Erythroblast (primary cell): ENCODE measurements at regions not wholly inside any gene's neighbourhood (a gene's known extent, or its start where the extent isn't known, plus 50 kb on each side); places are given as distances from the start of the nearest gene placed in this dataset.

Source experiments
- DNase-seq, 2 experiments: peaks; one replicate each; lab custom pipeline; 2025; lab: John Stamatoyannopoulos, UW
- GATA1 ChIP-seq: IDR thresholded peaks from 2 replicates; pipeline ENCODE4 v1.6.1; 2011; ENCODE audit warnings: low read depth, mild to moderate bottlenecking, control low read depth, low read length, moderate library complexity
- POLR2A ChIP-seq: IDR thresholded peaks from 2 replicates; pipeline ENCODE4 v1.6.1; 2011; ENCODE audit warnings: mild to moderate bottlenecking, low read length

DNA sequence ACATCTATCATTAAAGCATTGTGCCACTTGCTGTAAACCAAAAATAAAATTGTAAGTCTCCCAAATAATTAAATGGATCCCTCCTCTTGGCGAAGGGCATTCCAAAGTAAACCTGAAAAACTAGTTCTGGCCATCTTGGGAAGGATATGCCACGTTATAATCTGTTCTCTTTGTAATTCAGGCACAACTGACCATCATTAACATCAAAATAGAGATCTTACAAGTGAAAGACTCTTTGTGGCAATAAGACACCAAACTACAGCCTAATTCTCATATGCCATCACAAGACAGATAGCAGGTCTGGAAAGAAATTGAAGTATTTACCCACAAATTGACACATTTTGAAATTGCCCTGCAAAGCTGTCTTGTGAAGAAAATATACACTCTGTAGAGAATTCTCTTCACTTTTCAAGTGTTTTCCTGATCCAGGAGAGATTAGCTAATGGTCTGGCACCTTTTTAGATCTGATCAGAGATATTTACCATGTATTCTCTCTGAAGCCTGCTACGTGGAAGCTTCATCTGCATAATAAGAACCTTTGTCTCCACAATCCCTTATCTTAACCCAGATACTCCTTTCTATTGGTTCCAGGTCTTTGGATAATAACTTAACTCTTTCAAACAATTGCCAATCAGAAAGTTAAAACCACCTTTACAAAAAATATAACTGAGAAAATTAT, 630.4 kb upstream of the CCDC179 start:
- DNase-seq: no peak
- TF ChIP-seq POLR2A (no peak), GATA1 (no peak)

DNA sequence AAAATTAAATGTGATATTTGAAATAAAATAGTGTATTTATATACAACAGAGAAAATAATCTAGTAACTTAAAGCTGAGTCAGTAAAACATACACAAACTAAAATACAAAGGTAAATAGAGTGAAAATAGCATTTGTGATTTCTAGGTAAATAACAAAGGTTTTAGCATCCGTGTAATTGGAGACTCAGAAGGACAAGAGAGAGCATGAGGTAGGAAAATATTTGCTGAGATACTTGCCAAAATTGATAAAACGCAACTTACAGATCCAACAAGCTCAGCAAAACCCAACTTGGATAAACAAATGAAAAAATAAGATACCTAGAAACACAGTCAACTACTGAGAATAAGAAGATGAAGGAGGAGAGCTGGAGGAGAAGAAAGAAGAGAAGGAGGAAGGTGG, 634.7 kb upstream of the CCDC179 start:
- no peak for TF ChIP-seq POLR2A
- no peak for TF ChIP-seq GATA1
- DNase-seq: no peak

DNA sequence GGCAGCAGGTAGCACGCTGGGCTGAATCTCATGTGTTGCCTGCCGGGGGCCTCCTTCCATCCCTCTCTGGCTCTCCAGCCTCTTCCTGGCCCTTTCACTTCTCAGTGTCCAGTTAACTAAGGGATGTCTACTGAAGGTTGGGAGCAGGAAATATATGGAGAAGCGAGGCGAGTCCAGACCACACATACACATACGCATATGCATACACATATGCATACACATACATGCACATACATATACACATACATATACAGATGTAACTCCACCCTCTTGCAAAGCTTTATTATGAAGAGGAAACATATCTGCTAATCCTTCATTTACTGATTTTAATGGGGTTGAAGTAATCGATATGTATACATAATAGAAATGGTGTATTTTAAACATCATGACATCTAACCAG, 636.1 kb upstream of the CCDC179 start:
- no peak for TF ChIP-seq POLR2A
- no peak for TF ChIP-seq GATA1
- DNase-seq: no peak

DNA sequence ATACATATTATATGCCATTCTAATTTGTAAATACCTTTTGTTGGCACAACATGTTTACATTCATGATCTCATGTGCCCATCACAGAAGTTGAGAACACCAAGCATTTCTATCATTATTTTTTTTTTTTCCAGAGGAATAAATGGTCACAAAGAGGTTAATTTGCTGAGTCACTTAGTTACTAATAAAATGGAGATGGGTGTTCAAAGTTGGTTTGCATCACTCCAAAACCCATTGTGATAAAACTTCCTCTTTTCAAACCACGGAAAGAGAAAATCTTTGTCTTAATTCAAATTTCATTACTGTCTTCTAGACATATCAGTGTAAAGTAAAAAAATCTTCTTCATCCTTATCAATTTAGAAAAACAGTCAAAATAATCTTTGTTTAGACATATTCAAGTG, 636.8 kb upstream of the CCDC179 start:
- DNase-seq: no peak
- TF ChIP-seq GATA1: no peak
- no peak for TF ChIP-seq POLR2A

DNA sequence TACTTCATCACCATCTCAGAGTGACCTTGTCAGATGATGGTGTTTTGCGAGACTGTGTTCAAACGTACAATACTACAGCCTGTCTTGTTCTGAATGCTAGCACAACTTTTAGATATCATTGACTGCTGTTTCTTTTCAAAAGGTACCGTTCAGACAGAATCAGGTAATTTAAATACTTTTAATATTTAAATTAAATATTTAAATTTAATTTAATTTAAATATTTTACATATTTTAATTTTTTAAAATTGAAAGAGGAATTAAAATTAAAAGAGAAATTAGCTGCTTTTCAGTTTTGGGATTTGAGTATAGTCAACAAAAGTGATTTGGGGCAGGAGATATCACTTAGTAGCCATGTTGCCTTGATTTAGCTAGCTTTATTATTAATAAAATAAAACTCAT, 642.1 kb upstream of the CCDC179 start:
- TF ChIP-seq GATA1 (no peak), POLR2A (no peak)
- no peak for DNase-seq

DNA sequence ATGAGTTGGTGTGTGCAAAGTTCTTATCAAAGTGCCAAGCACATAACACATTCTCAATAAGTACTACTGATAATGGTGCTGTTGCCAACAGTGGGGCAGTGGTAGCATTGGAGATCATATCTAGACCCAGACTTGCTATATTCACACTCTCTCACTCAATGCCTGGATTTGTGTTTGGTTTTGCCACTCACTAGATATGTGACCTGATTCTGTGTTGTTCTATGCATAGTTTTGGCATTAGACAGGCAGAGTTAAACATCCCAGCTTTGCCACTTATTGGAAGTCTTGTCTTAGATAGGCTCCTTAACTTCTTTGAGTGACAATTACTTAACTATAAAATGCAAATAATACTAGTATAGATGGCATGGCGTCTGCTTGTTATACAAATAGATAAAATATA, 642.6 kb upstream of the CCDC179 start:
- TF ChIP-seq POLR2A (no peak), GATA1 (no peak)
- DNase-seq: no peak

DNA sequence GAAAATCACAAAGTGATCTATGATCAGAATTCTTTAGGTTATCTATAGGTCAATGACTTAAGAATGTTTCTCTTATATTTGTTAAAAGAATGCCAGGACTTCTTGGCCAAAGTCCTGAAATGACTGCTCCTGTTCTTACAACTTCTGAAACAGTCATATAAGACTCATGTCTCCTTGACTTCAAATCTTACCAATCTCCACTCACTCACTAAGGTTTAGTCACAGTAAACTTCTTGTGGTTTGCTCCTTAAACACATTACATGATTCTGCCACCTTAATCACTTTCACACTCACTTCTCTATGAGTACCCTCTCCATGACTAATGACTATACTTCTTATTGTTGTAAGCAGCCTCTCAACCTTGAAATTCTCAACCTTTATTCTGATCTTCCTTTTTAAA, 648.7 kb upstream of the CCDC179 start:
- DNase-seq: no peak

DNA sequence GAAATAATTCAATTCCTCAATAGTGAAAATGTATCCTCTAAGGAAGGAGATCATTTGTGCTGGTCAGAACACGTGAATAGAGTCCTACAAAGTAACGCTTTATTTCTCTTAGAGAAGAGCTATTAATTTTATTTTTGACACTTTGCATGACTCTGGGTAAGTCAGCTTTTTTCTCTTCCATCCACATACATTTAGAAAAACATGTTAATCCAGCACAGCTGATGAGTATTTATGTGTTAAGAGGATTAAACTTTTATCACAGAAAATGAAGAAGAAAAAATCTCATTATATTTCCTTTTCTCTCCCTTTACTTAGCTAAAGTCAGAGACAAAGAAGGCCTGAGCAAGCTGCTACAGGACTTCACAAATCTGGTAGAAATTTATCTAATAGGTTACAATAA, 649.5 kb upstream of the CCDC179 start:
- no peak for DNase-seq
- TF ChIP-seq GATA1 (no peak), POLR2A (no peak)

More for the DNA sequence above, 648.7 kb upstream of the CCDC179 start:
- TF ChIP-seq POLR2A (no peak), GATA1 (no peak)

DNA sequence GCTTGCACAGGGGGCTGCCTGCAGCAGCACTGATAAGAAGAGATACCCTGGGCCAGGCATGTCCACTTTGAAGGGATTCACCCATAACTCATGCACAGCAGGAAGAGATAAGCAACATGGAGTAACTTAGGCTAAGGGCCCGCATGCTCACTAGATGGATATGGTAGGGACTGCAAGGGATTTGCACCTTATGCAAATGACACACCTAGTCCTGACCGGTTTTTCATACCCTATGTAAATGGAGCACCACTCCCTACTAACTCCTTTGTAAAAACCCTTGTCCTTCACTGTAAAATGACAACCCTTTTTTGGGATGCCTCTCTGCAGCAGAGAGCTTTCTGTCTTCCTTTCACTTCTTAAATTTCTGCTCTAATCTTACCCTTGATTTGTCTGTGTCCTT, 658.9 kb upstream of the CCDC179 start:
- peak in 1 of 2 experiments; percentile 2 for DNase-seq
- no peak for TF ChIP-seq POLR2A
- no peak for TF ChIP-seq GATA1

DNA sequence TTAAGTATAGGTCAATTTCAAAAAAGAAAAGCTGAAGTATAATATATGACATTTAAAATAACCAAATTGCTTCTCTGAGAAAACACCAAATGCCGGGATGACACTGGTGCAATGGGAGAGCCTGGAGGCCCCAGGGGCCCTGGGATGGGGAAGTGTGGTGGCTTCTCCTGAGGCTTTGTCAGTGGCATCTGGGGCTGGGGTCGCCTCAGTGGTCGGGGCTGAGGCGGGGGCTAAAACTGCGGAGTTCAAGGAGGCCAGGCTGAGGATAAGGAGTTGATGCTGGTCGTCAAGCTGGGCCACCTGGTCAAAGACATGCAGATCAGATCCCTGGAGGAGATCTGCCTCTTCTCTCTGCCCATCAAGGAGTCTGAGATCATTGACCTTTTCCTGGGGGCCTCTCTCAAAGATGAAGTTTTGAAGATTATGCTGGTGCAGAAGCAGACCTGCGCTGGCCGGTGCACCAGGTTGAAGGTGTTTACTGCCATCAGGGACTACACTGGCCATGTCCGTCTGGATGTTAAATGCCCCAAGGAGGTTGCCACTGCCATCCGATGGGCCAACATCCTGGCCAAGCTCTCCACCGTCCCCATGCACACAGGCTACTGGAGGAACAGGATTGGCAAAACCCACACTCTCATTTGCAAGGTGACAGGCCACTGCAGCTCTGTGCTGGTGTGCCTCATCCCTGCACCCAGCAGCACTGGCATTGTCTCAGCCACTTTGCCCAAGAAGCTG, 660.1 kb upstream of the CCDC179 start:
- no peak for TF ChIP-seq GATA1
- TF ChIP-seq POLR2A: no peak
- DNase-seq: no peak

DNA sequence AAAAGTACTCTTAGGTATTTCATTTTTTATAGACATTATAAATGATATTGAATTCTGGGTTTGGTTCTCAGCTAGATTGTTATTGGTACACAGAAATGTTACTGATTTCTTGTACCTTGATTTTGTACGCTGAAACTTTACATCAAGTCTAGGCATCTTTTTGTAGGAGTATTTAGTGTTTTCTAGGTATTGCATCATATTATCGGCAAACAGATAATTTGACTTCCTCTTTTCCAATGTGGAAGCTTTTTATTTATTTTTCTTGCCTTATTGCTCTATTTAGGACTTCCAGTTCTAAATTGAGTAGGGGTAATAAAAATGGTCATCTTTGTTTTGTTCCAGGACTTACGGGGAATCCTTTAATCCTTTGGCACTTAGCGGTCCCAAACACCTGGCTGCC, 676.6 kb upstream of the CCDC179 start:
- TF ChIP-seq GATA1 (no peak), POLR2A (no peak)
- no peak for DNase-seq

DNA sequence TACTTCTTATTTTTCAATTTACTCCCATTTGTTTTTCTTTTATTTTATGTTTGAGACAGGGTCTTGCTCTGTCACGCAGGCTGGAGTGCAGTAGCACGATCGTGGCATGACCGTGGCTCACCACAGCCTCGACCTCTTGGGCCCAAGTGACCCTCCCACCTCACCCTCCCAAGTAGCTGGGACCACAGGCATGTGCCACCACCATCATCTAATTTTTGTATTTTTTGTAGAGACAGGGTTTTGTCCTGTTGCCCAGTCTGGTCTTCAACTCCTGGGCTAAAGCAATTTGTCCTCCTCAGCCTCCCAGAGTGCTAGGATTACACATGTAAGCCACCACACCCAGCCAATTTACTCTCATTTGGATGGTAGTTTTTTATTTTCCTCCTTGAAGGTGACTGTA, 679.3 kb upstream of the CCDC179 start:
- no peak for DNase-seq
- no peak for TF ChIP-seq GATA1
- no peak for TF ChIP-seq POLR2A

DNA sequence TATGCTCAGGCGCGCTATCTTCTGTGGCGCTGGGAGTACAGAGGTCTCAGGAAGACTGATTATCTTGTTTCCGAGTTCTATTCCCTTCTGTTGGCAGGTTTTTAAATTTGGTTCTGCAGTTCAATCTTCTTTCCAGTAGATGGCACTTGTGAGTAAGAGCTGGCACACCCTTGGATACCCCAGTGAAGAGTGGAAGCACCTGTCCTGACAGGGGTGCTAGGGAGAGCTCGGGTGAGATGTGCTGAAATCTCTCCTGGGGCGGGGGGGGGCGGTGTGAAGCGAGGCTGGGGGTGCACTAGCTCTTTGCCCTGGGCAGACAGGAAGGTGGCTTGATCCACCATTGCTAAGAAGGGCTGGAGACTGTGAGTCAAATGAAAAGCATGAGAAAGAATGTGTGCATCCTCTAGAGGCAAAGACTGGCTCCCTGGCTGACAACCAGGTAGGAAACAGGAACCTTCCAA, 679.9 kb upstream of the CCDC179 start:
- DNase-seq: peak; percentile 14 to 46
- no peak for TF ChIP-seq POLR2A
- no peak for TF ChIP-seq GATA1

DNA sequence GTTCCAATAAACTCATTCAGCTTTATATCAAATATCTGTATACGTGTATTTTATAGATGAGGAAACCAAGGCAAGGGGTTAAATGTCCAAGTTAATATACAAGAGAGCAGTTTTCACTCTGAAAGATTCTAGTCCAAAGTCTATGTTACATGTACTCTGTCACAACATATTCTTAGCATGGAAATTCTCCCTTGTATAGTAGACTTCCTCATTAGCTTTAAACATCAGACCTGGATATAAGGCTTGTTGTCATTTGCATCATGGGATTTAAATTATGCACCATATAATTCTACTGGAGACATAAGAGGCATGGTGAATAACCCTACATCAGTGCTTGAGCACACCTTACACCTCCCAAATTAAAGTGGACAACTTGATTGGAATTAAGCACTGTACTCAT, 681.9 kb upstream of the CCDC179 start:
- TF ChIP-seq POLR2A: no peak
- no peak for TF ChIP-seq GATA1
- no peak for DNase-seq

DNA sequence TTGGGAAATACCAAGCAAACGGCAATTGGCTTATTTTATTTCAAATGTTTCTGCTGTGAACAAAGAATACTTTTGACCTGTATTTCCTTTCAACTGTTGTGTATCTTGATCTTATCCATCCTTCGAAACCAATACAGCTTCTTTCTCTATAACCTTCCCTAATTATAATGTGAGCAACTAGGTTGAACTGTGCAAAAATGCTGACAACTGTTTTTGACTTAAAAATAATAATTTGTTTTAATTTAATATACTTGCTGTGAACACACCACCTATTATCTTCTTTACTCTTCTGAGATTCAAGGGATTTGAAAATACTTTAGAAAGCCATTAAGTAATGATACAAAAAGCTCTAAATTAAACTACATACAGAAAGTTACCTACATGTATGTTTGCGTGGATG, 682.5 kb upstream of the CCDC179 start:
- no peak for DNase-seq
- TF ChIP-seq POLR2A (no peak), GATA1 (no peak)
